Activated CD4-positive, alpha-beta memory T cell treated with anti-CD3 and anti-CD28 coated beads for 36 hours (primary cell): ENCODE measurements at regions not wholly inside any gene's neighbourhood (a gene's known extent, or its start where the extent isn't known, plus 50 kb on each side); places are given as distances from the start of the nearest gene placed in this dataset.
"Not testable (repeated sequence)": the region's sequence is repeated elsewhere in the genome, so short reads cannot be mapped to it uniquely, and the experiment has no call there.

ENCODE experiments used
- CTCF ChIA-PET: fragments of 350-600 bp; sonication (Branson Sonifier 250); formaldehyde crosslinking; loops from one replicate; lab custom pipeline; 2021; ENCODE audit warnings: antibody characterized with exemption, inconsistent platforms; lab: Charles Lee
- POLR2A ChIA-PET: fragments of 350-600 bp; sonication (Branson Sonifier 250); formaldehyde crosslinking; loops from one replicate; lab custom pipeline; 2021; ENCODE audit warnings: antibody characterized with exemption; lab: Charles Lee
- DNase-seq: peaks from one replicate; pipeline ENCODE4 v3.0.0-alpha.2; 2020
- H3K27ac Mint-ChIP-seq: one replicate; pipeline ENCODE4 v1.8.0; 2021; ENCODE audit warnings: mixed read lengths
- H3K27me3 Mint-ChIP-seq: one replicate; pipeline ENCODE4 v1.8.0; 2021; ENCODE audit warnings: mixed read lengths
- H3K36me3 Mint-ChIP-seq: one replicate; pipeline ENCODE4 v1.8.0; 2021; ENCODE audit warnings: mixed read lengths
- H3K4me1 Mint-ChIP-seq: one replicate; pipeline ENCODE4 v1.8.0; 2021; ENCODE audit warnings: low read depth, mixed read lengths
- H3K4me3 Mint-ChIP-seq: one replicate; pipeline ENCODE4 v1.8.0; 2021; ENCODE audit warnings: mild to moderate bottlenecking, mixed read lengths
- H3K9me3 Mint-ChIP-seq: one replicate; pipeline ENCODE4 v1.8.0; 2021; ENCODE audit warnings: mixed read lengths
- intact Hi-C: fragments of 100-400 bp; cut with micrococcal nuclease; formaldehyde crosslinking; loops from one replicate; pipeline ENCODE4 v1.15.1; 2023

DNA sequence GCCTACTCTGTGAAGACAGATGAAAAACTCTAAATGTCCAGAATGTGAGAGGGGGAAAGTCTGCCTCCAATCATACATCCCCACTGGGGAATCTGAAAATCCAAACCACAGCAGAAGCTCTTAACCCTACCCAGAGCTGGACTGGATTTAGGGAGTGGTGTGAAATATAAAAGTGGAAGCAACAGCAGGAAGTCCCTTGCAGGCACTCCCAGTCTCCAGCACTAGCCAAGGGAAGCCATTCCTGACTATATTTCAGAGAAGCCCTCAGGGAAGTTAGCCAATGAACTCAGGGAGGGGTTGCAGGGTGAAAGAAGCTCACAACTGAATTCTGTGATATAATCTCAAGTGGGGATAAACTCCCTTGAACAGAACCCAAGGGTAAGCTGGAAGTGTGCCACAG, 51.5 kb downstream of the CRPPA start:
- intact Hi-C loops: no loop called here
- Mint-ChIP-seq H3K4me1 (no peaks in the 10 kb centered on the region), H3K27ac (no peak overlapping the region), H3K4me3 (no peak overlapping the region), H3K9me3 (no peaks in the 10 kb centered on the region), H3K27me3 (no peaks in the 10 kb centered on the region), H3K36me3 (no peaks in the 10 kb centered on the region)
- DNase-seq: no peak
- POLR2A ChIA-PET: no interaction called here
- CTCF ChIA-PET: no interaction called here

DNA sequence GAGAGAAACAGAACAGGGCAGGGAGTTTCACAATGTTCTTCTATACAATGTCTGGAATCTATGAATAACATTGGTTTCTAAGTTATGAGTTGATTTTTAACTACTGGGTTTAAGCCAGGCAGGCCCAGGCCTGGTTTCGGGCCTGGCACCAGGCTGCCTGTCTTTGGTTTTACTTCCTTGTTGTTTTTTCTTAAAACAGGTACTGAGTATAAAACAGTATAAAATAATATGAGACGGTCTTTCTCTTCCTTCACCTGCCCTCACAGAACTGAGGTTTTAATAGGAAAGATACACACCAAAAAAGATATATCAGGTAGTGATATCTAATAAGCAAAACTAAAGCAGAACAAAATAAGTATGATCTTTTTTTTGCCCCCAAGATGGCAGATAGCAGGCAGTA, 52.0 kb downstream of the CRPPA start:
- intact Hi-C loops, POLR2A ChIA-PET, CTCF ChIA-PET, H3K27me3 Mint-ChIP-seq, H3K4me3 Mint-ChIP-seq, H3K36me3 Mint-ChIP-seq, H3K9me3 Mint-ChIP-seq, DNase-seq, H3K4me1 Mint-ChIP-seq, H3K27ac Mint-ChIP-seq: not testable (repeated sequence)

DNA sequence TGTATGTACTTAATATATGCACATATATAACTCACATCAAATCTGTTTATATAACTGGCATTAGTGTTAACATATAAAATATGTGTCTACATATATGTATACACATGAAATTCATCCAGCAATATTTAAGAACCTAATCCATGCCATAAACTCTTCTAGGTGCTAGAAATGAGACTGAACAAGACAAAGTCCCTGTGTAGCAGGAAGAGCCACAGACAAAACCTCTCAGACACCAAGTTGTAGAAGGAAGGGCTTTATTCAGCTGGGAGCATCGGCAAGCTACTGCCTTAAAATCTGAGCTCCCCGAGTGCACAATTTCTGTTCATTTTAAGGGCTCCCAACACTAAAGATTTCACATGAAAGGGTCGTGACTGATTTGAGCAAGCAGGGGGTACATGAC, 52.5 kb downstream of the CRPPA start:
- ChIA-PET CTCF (no interaction called here), POLR2A (no interaction called here)
- no peak for DNase-seq
- Mint-ChIP-seq H3K4me1 (no peaks in the 10 kb centered on the region), H3K9me3 (no peaks in the 10 kb centered on the region), H3K27me3 (no peaks in the 10 kb centered on the region), H3K27ac (no peak overlapping the region), H3K4me3 (no peak overlapping the region), H3K36me3 (no peaks in the 10 kb centered on the region)
- intact Hi-C loops: no loop called here

DNA sequence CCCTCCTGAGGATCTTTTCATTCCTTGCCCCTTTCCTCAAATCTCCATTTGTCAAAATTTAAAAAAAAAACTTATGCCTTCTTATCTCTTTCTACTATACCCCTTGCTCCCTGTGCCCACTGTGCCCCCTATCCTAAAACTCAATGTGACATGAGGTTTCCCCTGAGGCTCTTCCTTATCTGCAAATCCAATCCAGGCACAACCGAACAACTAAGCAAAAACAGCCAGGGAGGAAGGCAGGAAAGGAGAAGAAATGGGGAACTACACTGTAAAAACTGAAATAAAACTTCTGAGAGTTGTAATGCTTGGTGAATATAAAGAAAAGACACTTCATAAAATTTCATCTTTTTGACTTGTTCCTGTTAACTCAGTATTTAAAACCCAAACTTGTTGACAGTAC, 54.2 kb downstream of the CRPPA start:
- Mint-ChIP-seq H3K27me3 (no peaks in the 10 kb centered on the region), H3K4me3 (no peak overlapping the region), H3K4me1 (no peaks in the 10 kb centered on the region), H3K36me3 (no peaks in the 10 kb centered on the region), H3K27ac (no peak overlapping the region), H3K9me3 (no peaks in the 10 kb centered on the region)
- no peak for DNase-seq
- intact Hi-C loops: no loop called here
- ChIA-PET POLR2A (no interaction called here), CTCF (no interaction called here)

DNA sequence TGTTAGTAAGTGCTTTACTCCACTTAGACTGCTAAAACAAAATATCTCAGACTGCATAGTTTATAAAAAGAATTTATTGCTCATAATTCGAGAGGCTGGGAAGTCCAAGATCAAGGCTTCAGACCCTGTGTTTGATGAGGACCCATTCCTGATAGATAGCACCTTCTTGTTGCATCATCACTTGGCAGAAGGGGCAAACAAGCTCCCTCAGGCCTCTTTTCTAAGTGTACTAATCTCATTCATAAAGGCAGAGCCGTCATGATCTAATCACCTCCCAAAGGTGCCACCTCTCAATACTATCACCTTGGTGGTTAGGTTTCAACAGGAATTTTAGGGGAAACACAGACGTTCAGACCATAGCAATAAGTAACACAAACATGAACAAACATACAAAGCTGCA, 55.4 kb downstream of the CRPPA start:
- CTCF ChIA-PET: no interaction called here
- no peaks in the 10 kb centered on the region for H3K36me3 Mint-ChIP-seq
- POLR2A ChIA-PET: no interaction called here

DNA sequence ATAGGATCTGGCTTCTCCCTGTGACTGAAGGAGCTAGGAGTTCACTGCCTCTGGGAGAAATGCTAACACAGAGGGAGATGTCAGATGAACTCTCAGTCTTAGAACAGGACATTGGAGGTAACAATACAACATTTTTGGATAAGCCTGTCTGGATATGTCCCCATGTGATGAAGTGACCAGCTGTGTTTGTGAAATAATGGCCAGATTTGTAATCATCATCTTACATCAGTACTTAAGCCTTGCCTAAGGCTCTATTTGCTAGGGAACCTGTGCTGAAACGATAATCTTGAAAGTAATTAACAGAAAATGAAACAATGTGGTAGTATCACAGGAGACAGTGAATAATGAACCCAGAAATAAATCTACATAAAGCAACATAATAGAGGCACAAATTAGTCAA, 56.2 kb downstream of the CRPPA start:
- CTCF ChIA-PET: no interaction called here
- Mint-ChIP-seq H3K4me3 (no peak overlapping the region), H3K4me1 (no peaks in the 10 kb centered on the region), H3K27me3 (no peaks in the 10 kb centered on the region), H3K36me3 (no peaks in the 10 kb centered on the region), H3K27ac (no peak overlapping the region), H3K9me3 (no peaks in the 10 kb centered on the region)
- POLR2A ChIA-PET: no interaction called here
- DNase-seq: no peak
- intact Hi-C loops: no loop called here

More for the DNA sequence above, 55.4 kb downstream of the CRPPA start:
- DNase-seq: no peak
- H3K27ac Mint-ChIP-seq: no peak overlapping the region
- no peak overlapping the region for H3K4me3 Mint-ChIP-seq
- H3K4me1 Mint-ChIP-seq: no peaks in the 10 kb centered on the region
- no peaks in the 10 kb centered on the region for H3K9me3 Mint-ChIP-seq
- intact Hi-C loops: no loop called here
- no peaks in the 10 kb centered on the region for H3K27me3 Mint-ChIP-seq

DNA sequence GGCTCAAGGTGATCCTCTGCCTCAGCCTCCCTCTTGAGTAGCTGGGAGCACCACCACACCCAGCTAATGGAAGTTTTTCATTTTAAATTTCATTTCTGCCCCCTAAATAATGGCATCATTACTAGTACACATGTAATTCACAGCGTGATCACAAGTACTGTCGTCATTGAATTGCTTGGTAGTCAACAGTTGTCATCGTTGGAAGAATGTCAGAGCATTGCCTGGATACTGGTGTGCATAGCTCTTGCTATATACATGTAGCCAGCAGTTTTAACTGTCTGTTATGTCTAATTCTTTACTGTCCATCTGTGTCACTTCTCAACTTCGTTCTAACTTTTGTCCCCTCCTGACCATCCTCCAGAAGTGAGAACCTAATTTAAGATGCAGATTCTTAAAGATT, 62.1 kb downstream of the CRPPA start:
- no peak overlapping the region for H3K27ac Mint-ChIP-seq
- CTCF ChIA-PET: no interaction called here
- no peaks in the 10 kb centered on the region for H3K36me3 Mint-ChIP-seq
- DNase-seq: no peak
- H3K4me3 Mint-ChIP-seq: no peak overlapping the region
- H3K27me3 Mint-ChIP-seq: no peaks in the 10 kb centered on the region
- H3K4me1 Mint-ChIP-seq: no peaks in the 10 kb centered on the region
- intact Hi-C loops: no loop called here
- no peaks in the 10 kb centered on the region for H3K9me3 Mint-ChIP-seq
- POLR2A ChIA-PET: no interaction called here

DNA sequence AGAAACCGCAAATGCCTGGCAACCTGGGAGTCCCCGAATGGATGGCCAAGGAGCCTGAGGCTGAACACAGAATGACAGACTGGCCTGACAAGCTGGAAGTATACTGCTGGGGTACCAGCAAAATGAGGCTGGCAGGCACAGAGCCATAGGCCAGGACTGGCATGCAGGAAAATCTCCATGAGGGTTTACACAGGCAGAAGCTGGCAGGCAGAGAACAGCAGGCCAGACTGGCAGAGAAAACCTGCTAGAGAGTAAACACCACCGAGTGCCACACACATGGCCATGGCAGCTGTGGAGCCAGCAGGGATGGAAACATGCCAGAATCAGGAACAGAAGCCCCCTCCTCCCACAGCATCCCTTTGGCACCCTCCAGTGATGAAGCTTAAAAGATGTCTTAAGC, 63.4 kb downstream of the CRPPA start:
- POLR2A ChIA-PET: no interaction called here
- intact Hi-C loops: no loop called here
- Mint-ChIP-seq H3K4me3 (no peak overlapping the region), H3K9me3 (no peaks in the 10 kb centered on the region), H3K4me1 (no peaks in the 10 kb centered on the region), H3K27me3 (no peaks in the 10 kb centered on the region), H3K27ac (no peak overlapping the region), H3K36me3 (no peaks in the 10 kb centered on the region)
- DNase-seq: no peak
- CTCF ChIA-PET: no interaction called here

DNA sequence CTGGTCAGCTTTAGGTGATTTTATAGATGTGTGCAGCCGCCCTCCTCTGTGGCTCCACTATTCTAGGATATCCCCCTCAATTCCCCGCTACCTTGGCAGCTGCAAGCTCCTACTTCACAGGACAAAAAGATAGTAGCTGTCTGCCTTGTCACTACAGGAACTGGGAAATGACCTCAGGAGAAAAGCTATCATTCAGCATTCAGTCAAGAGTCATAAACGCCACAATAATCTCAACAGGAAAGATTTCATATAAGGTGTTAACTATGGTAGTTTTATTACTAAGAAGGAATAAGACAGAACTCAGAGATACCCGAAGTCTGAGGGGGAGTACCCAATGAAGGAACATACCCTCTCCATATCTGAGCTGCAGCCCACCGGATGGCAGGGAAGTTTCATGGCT, 63.9 kb downstream of the CRPPA start:
- Mint-ChIP-seq H3K4me1 (no peaks in the 10 kb centered on the region), H3K36me3 (no peaks in the 10 kb centered on the region), H3K27ac (no peak overlapping the region), H3K9me3 (no peaks in the 10 kb centered on the region), H3K4me3 (no peak overlapping the region), H3K27me3 (no peaks in the 10 kb centered on the region)
- ChIA-PET CTCF (no interaction called here), POLR2A (no interaction called here)
- DNase-seq: no peak
- intact Hi-C loops: no loop called here

DNA sequence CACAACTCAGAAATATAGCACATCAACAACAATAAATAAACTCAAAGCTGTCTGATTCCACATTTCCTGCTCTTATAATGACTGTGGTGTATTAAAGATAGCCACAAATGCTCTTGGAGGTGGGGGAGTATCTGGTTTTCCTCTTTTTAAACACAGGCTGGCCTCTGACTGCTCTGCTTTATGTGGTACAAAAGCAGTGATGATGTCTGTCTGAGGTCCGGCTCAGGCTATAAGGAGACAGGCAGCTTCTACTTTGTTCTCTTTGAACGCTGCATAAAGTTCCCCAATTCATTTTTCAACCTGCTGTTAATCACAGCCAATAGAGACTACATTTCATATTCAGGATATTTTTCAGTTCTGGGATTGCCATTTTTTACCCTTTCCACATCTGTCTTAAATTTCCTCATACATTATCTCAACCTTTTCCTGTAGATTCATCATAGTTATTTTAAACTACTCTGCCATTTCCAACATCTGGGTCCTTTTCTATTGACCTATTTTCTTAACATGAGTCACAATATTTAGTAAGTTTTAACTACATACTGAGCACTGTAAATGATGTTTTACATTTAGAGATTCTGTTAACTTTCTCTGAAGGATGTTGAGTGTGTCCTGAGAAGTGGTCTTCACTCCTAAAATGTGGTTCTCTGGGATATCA, 64.9 kb downstream of the CRPPA start:
- Mint-ChIP-seq H3K4me3 (no peak overlapping the region), H3K9me3 (peaks cover 3% of the 10 kb centered on the region), H3K4me1 (no peaks in the 10 kb centered on the region), H3K27ac (no peak overlapping the region), H3K36me3 (no peaks in the 10 kb centered on the region), H3K27me3 (no peaks in the 10 kb centered on the region)
- ChIA-PET POLR2A (no interaction called here), CTCF (no interaction called here)
- intact Hi-C loops: no loop called here
- no peak for DNase-seq

DNA sequence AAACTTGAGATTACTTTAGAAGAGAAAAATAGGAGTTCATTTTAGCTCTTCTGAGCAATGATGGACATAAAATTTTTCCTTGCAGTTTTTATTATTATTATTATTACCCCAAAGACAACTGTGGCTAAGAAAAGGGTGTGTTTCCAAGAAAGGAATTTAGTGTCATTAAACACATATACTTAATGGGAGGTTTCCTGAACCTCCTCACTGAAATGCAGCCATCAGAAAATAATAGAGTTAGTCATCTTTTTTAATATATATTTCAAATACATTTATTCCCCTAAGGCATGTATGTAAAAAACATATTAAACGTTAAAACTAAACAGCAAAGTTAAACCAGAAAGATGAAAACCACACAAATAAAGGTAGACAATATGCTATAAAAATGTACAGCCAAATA, 66.8 kb downstream of the CRPPA start:
- no peak for DNase-seq
- intact Hi-C loops: no loop called here
- POLR2A ChIA-PET: no interaction called here
- H3K27me3 Mint-ChIP-seq: no peaks in the 10 kb centered on the region
- H3K27ac Mint-ChIP-seq: no peak overlapping the region
- CTCF ChIA-PET: no interaction called here
- H3K36me3 Mint-ChIP-seq: no peaks in the 10 kb centered on the region
- no peak overlapping the region for H3K4me3 Mint-ChIP-seq
- H3K4me1 Mint-ChIP-seq: no peaks in the 10 kb centered on the region
- peaks cover 18% of the 10 kb centered on the region for H3K9me3 Mint-ChIP-seq

DNA sequence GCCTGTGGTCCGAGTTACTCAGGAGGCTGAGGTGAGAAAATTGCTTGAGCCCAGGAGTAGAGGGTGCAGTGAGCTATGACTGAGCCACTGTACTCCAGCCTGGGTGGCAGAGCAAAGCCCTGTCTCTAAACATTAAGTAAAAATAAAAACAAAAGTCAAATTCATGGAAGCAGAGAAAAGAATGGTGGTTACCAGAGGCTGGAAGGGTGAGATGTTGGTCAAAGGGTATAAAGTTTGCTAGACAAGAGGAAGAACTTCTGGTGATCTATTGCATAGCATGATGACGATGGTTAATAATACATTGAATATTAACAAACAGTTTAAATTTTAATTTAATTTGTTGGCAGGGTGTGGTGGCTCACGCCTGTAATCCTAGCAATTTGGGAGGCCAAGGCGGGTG, 68.1 kb downstream of the CRPPA start:
- intact Hi-C loops: no loop called here
- Mint-ChIP-seq H3K9me3 (peaks cover 27% of the 10 kb centered on the region), H3K4me3 (no peak overlapping the region), H3K27me3 (no peaks in the 10 kb centered on the region), H3K27ac (no peak overlapping the region), H3K36me3 (no peaks in the 10 kb centered on the region), H3K4me1 (no peaks in the 10 kb centered on the region)
- DNase-seq: no peak
- POLR2A ChIA-PET: no interaction called here
- CTCF ChIA-PET: no interaction called here

DNA sequence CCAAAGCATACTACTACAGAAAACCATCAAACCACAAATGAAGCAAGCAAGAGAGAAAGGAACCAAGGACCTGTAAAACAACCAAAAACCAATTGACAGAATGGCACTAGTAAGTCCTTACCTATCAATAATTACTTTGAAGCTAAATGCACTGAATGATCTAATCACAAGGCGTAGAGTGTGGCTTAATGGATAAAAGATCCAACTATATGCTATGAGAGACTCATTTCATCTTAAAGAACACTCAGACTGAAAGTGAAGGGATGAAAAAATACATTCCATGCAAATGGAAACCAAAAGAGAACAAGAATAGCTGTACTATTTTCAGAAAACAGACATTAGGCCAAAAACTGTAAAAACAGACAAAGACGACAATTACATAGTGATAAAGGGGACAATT, 70.7 kb downstream of the CRPPA start:
- POLR2A ChIA-PET: no interaction called here
- CTCF ChIA-PET: no interaction called here

More for the DNA sequence above, 70.7 kb downstream of the CRPPA start:
- Mint-ChIP-seq H3K4me1 (no peaks in the 10 kb centered on the region), H3K36me3 (no peaks in the 10 kb centered on the region), H3K27ac (no peak overlapping the region), H3K4me3 (no peak overlapping the region), H3K9me3 (peaks cover 28% of the 10 kb centered on the region), H3K27me3 (no peaks in the 10 kb centered on the region)
- intact Hi-C loops: no loop called here
- DNase-seq: no peak
